ENCODE measurements at regions not wholly inside any gene's neighbourhood (a gene's known extent, or its start where the extent isn't known, plus 50 kb on each side); places are given as distances from the start of the nearest gene placed in this dataset.

GRCh38 chr13:73849292-73849691, 284.9 kb downstream of the KLF12 start:
- H3K36me3 ChIP-seq (replicated peaks in 1 of 2; ENCODE audit: control insufficient read depth in 1 of 2, insufficient read depth in 2 of 2, low read length in 2 of 2): no peaks in the 10 kb centered on the region
- no peak overlapping the region for H3K27ac ChIP-seq (ENCODE audit: low read depth in 1 of 2, low read length in 2 of 2)
- H3K36me3 Mint-ChIP-seq: no peaks in the 10 kb centered on the region
- no peaks in the 10 kb centered on the region for H3K4me1 ChIP-seq (ENCODE audit: control insufficient read depth in 1 of 2, insufficient read depth in 2 of 2, low read length in 2 of 2)
- H3K27me3 ChIP-seq (ENCODE audit: control insufficient read depth in 2 of 2, insufficient read depth in 2 of 2, low read length in 2 of 2): no peaks in the 10 kb centered on the region
- H3K4me3 Mint-ChIP-seq: no peak overlapping the region
- no peaks in the 10 kb centered on the region for H3K4me1 Mint-ChIP-seq
- H3K9ac ChIP-seq (ENCODE audit: insufficient read depth, low read length, poor library complexity, severe bottlenecking): no peak overlapping the region
- no peak overlapping the region for H3K27ac Mint-ChIP-seq
- H3K9me3 ChIP-seq (replicated peaks in 1 of 2; ENCODE audit: control insufficient read depth in 1 of 2, insufficient read depth in 1 of 2, low read length in 2 of 2): no peaks in the 10 kb centered on the region
- H3K79me2 ChIP-seq (ENCODE audit: insufficient read depth, low read length): no peaks in the 10 kb centered on the region
- no peaks in the 10 kb centered on the region for H3K27me3 Mint-ChIP-seq (ENCODE audit: low read depth in 3 of 3)
- intact Hi-C loops (cut with micrococcal nuclease): no loop called here
- no peak overlapping the region for H2AFZ ChIP-seq (ENCODE audit: insufficient read depth, low read depth, low read length, poor library complexity, severe bottlenecking)
- H3K9me3 Mint-ChIP-seq: peaks cover 0 to 2% (median 0%) of the 10 kb centered on the region in 7 donors
- WGBS (ENCODE audit: insufficient coverage): 79% methylated on average over 3 of the region's 5 CpGs
- TF ChIP-seq, protein P1, sequence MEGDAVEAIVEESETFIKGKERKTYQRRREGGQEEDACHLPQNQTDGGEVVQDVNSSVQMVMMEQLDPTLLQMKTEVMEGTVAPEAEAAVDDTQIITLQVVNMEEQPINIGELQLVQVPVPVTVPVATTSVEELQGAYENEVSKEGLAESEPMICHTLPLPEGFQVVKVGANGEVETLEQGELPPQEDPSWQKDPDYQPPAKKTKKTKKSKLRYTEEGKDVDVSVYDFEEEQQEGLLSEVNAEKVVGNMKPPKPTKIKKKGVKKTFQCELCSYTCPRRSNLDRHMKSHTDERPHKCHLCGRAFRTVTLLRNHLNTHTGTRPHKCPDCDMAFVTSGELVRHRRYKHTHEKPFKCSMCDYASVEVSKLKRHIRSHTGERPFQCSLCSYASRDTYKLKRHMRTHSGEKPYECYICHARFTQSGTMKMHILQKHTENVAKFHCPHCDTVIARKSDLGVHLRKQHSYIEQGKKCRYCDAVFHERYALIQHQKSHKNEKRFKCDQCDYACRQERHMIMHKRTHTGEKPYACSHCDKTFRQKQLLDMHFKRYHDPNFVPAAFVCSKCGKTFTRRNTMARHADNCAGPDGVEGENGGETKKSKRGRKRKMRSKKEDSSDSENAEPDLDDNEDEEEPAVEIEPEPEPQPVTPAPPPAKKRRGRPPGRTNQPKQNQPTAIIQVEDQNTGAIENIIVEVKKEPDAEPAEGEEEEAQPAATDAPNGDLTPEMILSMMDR (IDR thresholded peaks at IDR 0.05): no peak
- no peaks in the 10 kb centered on the region for H4K20me1 ChIP-seq (ENCODE audit: insufficient read depth, low read length)
- no peak overlapping the region for H3K4me2 ChIP-seq (replicated peaks; ENCODE audit: extremely low read depth, low read length, poor library complexity, severe bottlenecking)
- no peak overlapping the region for H3K4me3 ChIP-seq (replicated peaks in 1 of 3; ENCODE audit: low read depth in 2 of 3, low read length in 3 of 3)
- DNase-seq: no peak

GRCh38 chr13:73844986-73845385, 289.2 kb downstream of the KLF12 start:
- Histone ChIP-seq H3K36me3 (replicated peaks in 1 of 2; ENCODE audit: control insufficient read depth in 1 of 2, insufficient read depth in 2 of 2, low read length in 2 of 2) (no peaks in the 10 kb centered on the region), H3K27ac (ENCODE audit: low read depth in 1 of 2, low read length in 2 of 2) (no peak overlapping the region), H3K9ac (ENCODE audit: insufficient read depth, low read length, poor library complexity, severe bottlenecking) (no peak overlapping the region), H4K20me1 (ENCODE audit: insufficient read depth, low read length) (no peaks in the 10 kb centered on the region), H3K4me3 (replicated peaks in 1 of 3; ENCODE audit: low read depth in 2 of 3, low read length in 3 of 3) (no peak overlapping the region), H3K27me3 (ENCODE audit: control insufficient read depth in 2 of 2, insufficient read depth in 2 of 2, low read length in 2 of 2) (no peaks in the 10 kb centered on the region), H3K9me3 (replicated peaks in 1 of 2; ENCODE audit: control insufficient read depth in 1 of 2, insufficient read depth in 1 of 2, low read length in 2 of 2) (no peaks in the 10 kb centered on the region), H3K4me2 (replicated peaks; ENCODE audit: extremely low read depth, low read length, poor library complexity, severe bottlenecking) (no peak overlapping the region), H3K79me2 (ENCODE audit: insufficient read depth, low read length) (no peaks in the 10 kb centered on the region), H2AFZ (ENCODE audit: insufficient read depth, low read depth, low read length, poor library complexity, severe bottlenecking) (no peak overlapping the region), H3K4me1 (ENCODE audit: control insufficient read depth in 1 of 2, insufficient read depth in 2 of 2, low read length in 2 of 2) (no peaks in the 10 kb centered on the region)
- Mint-ChIP-seq H3K4me3 (no peak overlapping the region), H3K27ac (no peak overlapping the region), H3K27me3 (ENCODE audit: low read depth in 3 of 3) (no peaks in the 10 kb centered on the region), H3K4me1 (no peaks in the 10 kb centered on the region), H3K9me3 (no peaks in the 10 kb centered on the region), H3K36me3 (no peaks in the 10 kb centered on the region)
- intact Hi-C loops (cut with micrococcal nuclease): no loop called here
- TF ChIP-seq, protein P1 (IDR thresholded peaks at IDR 0.05): no peak
- DNase-seq: no peak
- WGBS (ENCODE audit: insufficient coverage): no CpG with 5 or more reads among the region's 1 CpG

Measured in CD14-positive monocyte (primary cell).